K562 (cell line): ENCODE measurements at regions not wholly inside any gene's neighbourhood (a gene's known extent, or its start where the extent isn't known, plus 50 kb on each side); places are given as distances from the start of the nearest gene placed in this dataset.

ENCODE experiments used
- ATAC-seq: fragments of 200-7000 bp; cut with Tn5 transposase; 3 replicates; pipeline ENCODE4 v1.9.1; 2020; ENCODE audit warnings: moderate library complexity
- BruUV-seq: library from RNA; stranded (reverse); fragments of 400-500 nt; replicated peaks from 2 replicates; lab custom pipeline; 2021; lab: Mats Ljungman, UMichigan
- CTCF ChIA-PET: fragments of 300-600 bp; formaldehyde crosslinking; extraction: SDS; loops from one replicate; lab custom pipeline; 2021; ENCODE audit warnings: low intra/inter-chr PET ratio; lab: Yijun Ruan, JAX
- POLR2A ChIA-PET: fragments of 300-600, 350-650 bp; sonication (Branson Sonifier 250); formaldehyde crosslinking; extraction: SDS; loops from one replicate; lab custom pipeline; 2021; ENCODE audit warnings: antibody characterized with exemption, inconsistent platforms; lab: Yijun Ruan, JAX
- DNase-seq, 4 experiments: peaks; one replicate each; pipeline versions ENCODE4 v3.0.0 to v3.0.0-alpha.2; 2011 to 2018; ENCODE audit warnings: low spot score in 3 of 4, mixed read lengths in 3 of 4; ENCODE audit errors: extremely low read depth in 1 of 4
- FAIRE-seq: peaks from 2 replicates; lab custom pipeline; 2011; peaks lifted over from hg19 to GRCh38; lab: Jason Lieb, UNC
- H2AFZ ChIP-seq: 2 replicates; pipeline ENCODE4 v1.6.0; 2011; ENCODE audit warnings: low read depth, low read length, control low read depth, inconsistent platforms
- H3K27ac ChIP-seq: fragments of 200-600 bp; 3 replicates; pipeline ENCODE4 v1.8.0; 2011; ENCODE audit warnings: low read depth, mild to moderate bottlenecking, control low read depth, inconsistent platforms, low read length, moderate library complexity, mixed read lengths; ENCODE audit errors: extremely low read depth
- H3K27me3 ChIP-seq, 2 experiments: fragments of 300-600 bp in 1 of 2; 2 replicates in 1 of 2; 3 replicates in 1 of 2; pipeline versions ENCODE4 v1.6.0 to v1.8.0; 2011; ENCODE audit warnings: inconsistent platforms in 2 of 2, low read length in 2 of 2, mild to moderate bottlenecking in 1 of 2, mixed read lengths in 1 of 2, moderate library complexity in 1 of 2; ENCODE audit not compliant: control insufficient read depth in 2 of 2, insufficient read depth in 2 of 2
- H3K36me3 ChIP-seq: fragments of 300-600 bp; 3 replicates; pipeline ENCODE4 v1.8.0; 2011; ENCODE audit warnings: mild to moderate bottlenecking, low read length, inconsistent platforms; ENCODE audit not compliant: control insufficient read depth, insufficient read depth
- H3K4me1 ChIP-seq, 2 experiments: fragments of 200-600 bp in 1 of 2; replicated peaks in 1 of 2; 2 replicates in 1 of 2; 3 replicates in 1 of 2; pipeline versions ENCODE4 v1.5.1 to v1.8.0; 2011; ENCODE audit warnings: inconsistent platforms in 2 of 2, low read length in 2 of 2, mild to moderate bottlenecking in 1 of 2, mixed read lengths in 1 of 2, moderate library complexity in 1 of 2; ENCODE audit not compliant: control insufficient read depth in 2 of 2, insufficient read depth in 2 of 2
- H3K4me2 ChIP-seq: 2 replicates; pipeline ENCODE4 v1.6.1; 2011; ENCODE audit warnings: low read length, control low read depth, inconsistent platforms, mixed read lengths; ENCODE audit not compliant: insufficient read depth
- H3K4me3 ChIP-seq: fragments of 200-600 bp; sonication (generic), shearing (Covaris generic); 2 replicates; pipeline ENCODE4 v1.5.1; 2016; ENCODE audit warnings: control low read depth, inconsistent platforms
- H3K79me2 ChIP-seq: fragments of 200-600 bp; 3 replicates; pipeline ENCODE4 v1.8.0; 2011; ENCODE audit warnings: low read length, inconsistent platforms; ENCODE audit not compliant: control insufficient read depth, insufficient read depth
- H3K9ac ChIP-seq, 2 experiments: 2 replicates each; pipeline versions ENCODE4 v1.6.0 to v1.6.1; 2011; ENCODE audit warnings: low read depth in 2 of 2, low read length in 2 of 2, control low read depth in 1 of 2, inconsistent platforms in 1 of 2, mild to moderate bottlenecking in 1 of 2, mixed read lengths in 1 of 2; ENCODE audit not compliant: insufficient read depth in 1 of 2
- H3K9me1 ChIP-seq: one replicate; pipeline ENCODE4 v1.6.0; 2011; ENCODE audit warnings: inconsistent platforms, mild to moderate bottlenecking, low read length, moderate library complexity; ENCODE audit not compliant: control insufficient read depth, insufficient read depth
- H3K9me3 ChIP-seq: replicated peaks from 2 replicates; pipeline ENCODE4 v1.5.1; 2011; ENCODE audit warnings: low read depth, low read length, inconsistent platforms; ENCODE audit not compliant: control insufficient read depth, insufficient read depth
- H4K20me1 ChIP-seq: replicated peaks from 2 replicates; pipeline ENCODE4 v1.6.1; 2011; ENCODE audit warnings: low read length, inconsistent platforms, mixed read lengths; ENCODE audit not compliant: control insufficient read depth, insufficient read depth
- ATF2 ChIP-seq: sonication (generic); formaldehyde crosslinking; IDR thresholded peaks from 2 replicates; pipeline ENCODE4 v1.8.1; 2022; ENCODE audit warnings: missing genetic modification reagents
- CBX2 ChIP-seq: fragments of 200-600 bp; sonication (generic); IDR thresholded peaks from one replicate; pipeline ENCODE4 v1.6.1; 2012; ENCODE audit warnings: mild to moderate bottlenecking, low read length, inconsistent platforms; ENCODE audit not compliant: insufficient read depth, poor library complexity, severe bottlenecking
- ELK1 ChIP-seq: sonication (generic); formaldehyde crosslinking; IDR thresholded peaks from 2 replicates; pipeline ENCODE4 v1.8.1; 2022; ENCODE audit warnings: missing genetic modification reagents
- MCM3 ChIP-seq: fragments of 450-650 bp; IDR thresholded peaks from 2 replicates; pipeline ENCODE4 v1.6.1; 2016
- TCF7 ChIP-seq: sonication (generic); IDR thresholded peaks from 2 replicates; pipeline ENCODE4 v1.6.1; 2016; ENCODE audit warnings: antibody characterized with exemption, borderline replicate concordance
- TCF7L2 ChIP-seq: fragments of 150-350 bp; IDR thresholded peaks from 2 replicates; pipeline ENCODE4 v1.6.1; 2016; ENCODE audit warnings: low read depth, mild to moderate bottlenecking, low read length, moderate library complexity
- TFE3 ChIP-seq: fragments of 450-650 bp; formaldehyde crosslinking; IDR thresholded peaks from 2 replicates; pipeline ENCODE4 v1.4.0; 2020; ENCODE audit warnings: mild to moderate bottlenecking, mixed read lengths
- TRIM28 ChIP-seq: fragments of 450-650 bp; IDR thresholded peaks from 2 replicates; pipeline ENCODE4 v1.6.1; 2017
- ZFX ChIP-seq: sonication (generic); formaldehyde crosslinking; IDR thresholded peaks from 2 replicates; pipeline ENCODE4 v1.8.0; 2022; ENCODE audit warnings: mild to moderate bottlenecking, missing genetic modification reagents, moderate library complexity
- ZNF23 ChIP-seq: fragments of 250-450 bp; sonication (Bioruptor Pico); IDR thresholded peaks from 2 replicates; pipeline ENCODE4 v1.4.0; 2020; ENCODE audit warnings: mild to moderate bottlenecking
- ZNF75A ChIP-seq: fragments of 450-650 bp; formaldehyde crosslinking; IDR thresholded peaks from 2 replicates; pipeline ENCODE4 v1.4.0; 2020; ENCODE audit warnings: mild to moderate bottlenecking
- ZNF780A ChIP-seq: fragments of 250-450 bp; sonication (Bioruptor Pico); IDR thresholded peaks from 2 replicates; pipeline ENCODE4 v1.5.0; 2021; ENCODE audit warnings: mild to moderate bottlenecking
- WGBS: fragments of 100-300 bp; shearing (Covaris generic); methylation state at CpG from one replicate; pipeline ENCODE4 v1.1.6; 2016; ENCODE audit warnings: low coverage, mixed read lengths; ENCODE audit not compliant: insufficient coverage; ENCODE audit errors: missing lambda C conversion rate; 5-methylcytosine and 5-hydroxymethylcytosine counted together
- in situ Hi-C: fragments of 300-500 bp; cut with MboI; formaldehyde crosslinking; loops from 4 replicates; pipeline ENCODE4 v1.15.0; 2018; ENCODE audit warnings: inconsistent platforms, mixed read lengths
- intact Hi-C: fragments of 100-400 bp; cut with micrococcal nuclease; formaldehyde crosslinking; loops from 2 replicates; pipeline ENCODE4 v1.14.2; 2022

GRCh38 chr22:48893288-48894063 lies 934.2 kb downstream of the BRD1 start (continued):
- TF ChIP-seq ELK1, result no peak

- Histone ChIP-seq H3K9ac (no peak overlapping the region), H2AFZ (no peak overlapping the region), H3K9me1 (no peaks in the 10 kb centered on the region), H3K9me3 (no peaks in the 10 kb centered on the region), H3K4me2 (no peak overlapping the region), H3K36me3 (no peaks in the 10 kb centered on the region), H3K27me3 (no peaks in the 10 kb centered on the region), H3K27ac (no peak overlapping the region), H3K79me2 (no peaks in the 10 kb centered on the region), H3K4me1 (no peaks in the 10 kb centered on the region; a peak in 1 of 5 replicates), H3K4me3 (no peak overlapping the region), H4K20me1 (no peaks in the 10 kb centered on the region)
- POLR2A ChIA-PET, result no interaction called here
- intact Hi-C loops (no loop called here), in situ Hi-C loops (no loop called here)
- CTCF ChIA-PET, result no interaction called here
- DNase-seq (no peak), ATAC-seq (no peak), FAIRE-seq (no peak)
- BruUV-seq, result no TSS peak
- 2% methylated on average over 9 of the region's 14 CpGs for WGBS
- TF ChIP-seq MCM3, result no peak
- TF ChIP-seq CBX2, result no peak
- TF ChIP-seq TCF7L2, result no peak
- no peak for TF ChIP-seq ZNF23 (CRISPR knock-in tag)
- TF ChIP-seq ATF2, result no peak
- no peak for TF ChIP-seq ZFX (CRISPR knock-in tag)
- no peak for TF ChIP-seq TCF7
- TF ChIP-seq TFE3 (CRISPR knock-in tag), result no peak
- TF ChIP-seq ZNF75A, result no peak
- no peak for TF ChIP-seq ZNF780A (CRISPR knock-in tag)
- no peak for TF ChIP-seq TRIM28
These were observed 934.9 kb downstream of the BRD1 start for GRCh38 chr22:48892578-48893287.
